ENCODE measurements at regions not wholly inside any gene's neighbourhood (a gene's known extent, or its start where the extent isn't known, plus 50 kb on each side); places are given as distances from the start of the nearest gene placed in this dataset.

DNA sequence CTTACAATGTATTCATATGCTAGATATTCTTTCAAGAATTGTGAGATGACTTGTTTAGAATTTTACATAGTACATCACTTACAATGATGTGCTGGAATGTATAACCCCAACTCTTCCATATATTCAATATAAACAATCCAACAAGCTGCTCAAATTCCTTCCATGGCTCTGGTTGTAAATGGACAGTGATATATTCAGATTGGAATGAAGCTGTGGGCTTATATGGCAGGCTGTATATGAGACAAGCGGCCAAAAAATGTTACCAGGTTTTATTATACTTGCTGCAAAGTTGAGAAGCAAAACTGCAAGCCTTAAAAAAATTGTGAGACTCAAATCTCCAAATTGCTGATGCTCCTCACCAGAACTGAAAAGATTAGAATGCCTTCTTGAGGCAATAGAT is 83.6 kb upstream of the KLF12 start:
- TF ChIP-seq ZNF23 (CRISPR knock-in tag; IDR thresholded peaks at IDR 0.05) (no peak), ZNF699 (CRISPR knock-in tag; IDR thresholded peaks at IDR 0.05; ENCODE audit: insufficient replicate concordance) (no peak), LEF1 (IDR thresholded peaks at IDR 0.05) (no peak), XRCC3 (IDR thresholded peaks at IDR 0.05) (no peak), SMARCB1 (IDR thresholded peaks at IDR 0.05; ENCODE audit: insufficient read length, low read depth) (no peak), HDGF (IDR thresholded peaks at IDR 0.05) (no peak), PTTG1 (tag; IDR thresholded peaks at IDR 0.05; ENCODE audit: low read depth) (no peak), ZNF121 (CRISPR knock-in tag; conservative IDR thresholded peaks at IDR 0.05) (no peak), ZNF57 (CRISPR knock-in tag; IDR thresholded peaks at IDR 0.05) (no peak), ZNF436 (CRISPR knock-in tag; IDR thresholded peaks at IDR 0.05) (no peak), SRSF7 (optimal IDR thresholded peaks at IDR 0.05; ENCODE audit: low read depth, low read length) (no peak), ERF (CRISPR knock-in tag; IDR thresholded peaks at IDR 0.05) (no peak), TAF9B (IDR thresholded peaks at IDR 0.05; ENCODE audit: partially characterized antibody) (no peak), ZKSCAN3 (CRISPR knock-in tag; IDR thresholded peaks at IDR 0.05) (no peak), TCFL5 (CRISPR knock-in tag; conservative IDR thresholded peaks at IDR 0.05) (no peak)
- TF ChIP-seq, protein P1, sequence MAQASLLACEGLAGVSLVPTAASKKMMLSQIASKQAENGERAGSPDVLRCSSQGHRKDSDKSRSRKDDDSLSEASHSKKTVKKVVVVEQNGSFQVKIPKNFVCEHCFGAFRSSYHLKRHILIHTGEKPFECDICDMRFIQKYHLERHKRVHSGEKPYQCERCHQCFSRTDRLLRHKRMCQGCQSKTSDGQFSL (CRISPR knock-in tag; IDR thresholded peaks at IDR 0.05), result no peak
- TF ChIP-seq, protein P1 (tag; IDR thresholded peaks at IDR 0.05), result no peak
- TF ChIP-seq, protein P2, sequence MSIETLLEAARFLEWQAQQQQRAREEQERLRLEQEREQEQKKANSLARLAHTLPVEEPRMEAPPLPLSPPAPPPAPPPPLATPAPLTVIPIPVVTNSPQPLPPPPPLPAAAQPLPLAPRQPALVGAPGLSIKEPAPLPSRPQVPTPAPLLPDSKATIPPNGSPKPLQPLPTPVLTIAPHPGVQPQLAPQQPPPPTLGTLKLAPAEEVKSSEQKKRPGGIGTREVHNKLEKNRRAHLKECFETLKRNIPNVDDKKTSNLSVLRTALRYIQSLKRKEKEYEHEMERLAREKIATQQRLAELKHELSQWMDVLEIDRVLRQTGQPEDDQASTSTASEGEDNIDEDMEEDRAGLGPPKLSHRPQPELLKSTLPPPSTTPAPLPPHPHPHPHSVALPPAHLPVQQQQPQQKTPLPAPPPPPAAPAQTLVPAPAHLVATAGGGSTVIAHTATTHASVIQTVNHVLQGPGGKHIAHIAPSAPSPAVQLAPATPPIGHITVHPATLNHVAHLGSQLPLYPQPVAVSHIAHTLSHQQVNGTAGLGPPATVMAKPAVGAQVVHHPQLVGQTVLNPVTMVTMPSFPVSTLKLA (conservative IDR thresholded peaks at IDR 0.05), result no peak
- TF ChIP-seq, protein P3, sequence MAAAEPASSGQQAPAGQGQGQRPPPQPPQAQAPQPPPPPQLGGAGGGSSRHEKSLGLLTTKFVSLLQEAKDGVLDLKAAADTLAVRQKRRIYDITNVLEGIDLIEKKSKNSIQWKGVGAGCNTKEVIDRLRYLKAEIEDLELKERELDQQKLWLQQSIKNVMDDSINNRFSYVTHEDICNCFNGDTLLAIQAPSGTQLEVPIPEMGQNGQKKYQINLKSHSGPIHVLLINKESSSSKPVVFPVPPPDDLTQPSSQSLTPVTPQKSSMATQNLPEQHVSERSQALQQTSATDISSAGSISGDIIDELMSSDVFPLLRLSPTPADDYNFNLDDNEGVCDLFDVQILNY (CRISPR knock-in tag; IDR thresholded peaks at IDR 0.05), result no peak
- TF ChIP-seq, protein P4, sequence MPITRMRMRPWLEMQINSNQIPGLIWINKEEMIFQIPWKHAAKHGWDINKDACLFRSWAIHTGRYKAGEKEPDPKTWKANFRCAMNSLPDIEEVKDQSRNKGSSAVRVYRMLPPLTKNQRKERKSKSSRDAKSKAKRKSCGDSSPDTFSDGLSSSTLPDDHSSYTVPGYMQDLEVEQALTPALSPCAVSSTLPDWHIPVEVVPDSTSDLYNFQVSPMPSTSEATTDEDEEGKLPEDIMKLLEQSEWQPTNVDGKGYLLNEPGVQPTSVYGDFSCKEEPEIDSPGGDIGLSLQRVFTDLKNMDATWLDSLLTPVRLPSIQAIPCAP (CRISPR knock-in tag; IDR thresholded peaks at IDR 0.05; ENCODE audit: borderline replicate concordance), result no peak
- in situ Hi-C loops (cut with MboI), result no loop called here
- no peaks in the 10 kb centered on the region for H3K9me1 ChIP-seq (ENCODE audit: control insufficient read depth, insufficient read depth, low read length)
- no peaks in the 10 kb centered on the region for H3K27me3 ChIP-seq (ENCODE audit: control insufficient read depth in 2 of 2, insufficient read depth in 2 of 2, low read length in 2 of 2)
- no peaks in the 10 kb centered on the region for H4K20me1 ChIP-seq (replicated peaks; ENCODE audit: control insufficient read depth, insufficient read depth, low read length)
- ATAC-seq, result no peak
- ChIA-PET POLR2A (no interaction called here), CTCF (ENCODE audit: low intra/inter-chr PET ratio) (no interaction called here)
- no peak overlapping the region for H3K9ac ChIP-seq (ENCODE audit: insufficient read depth in 1 of 2, low read depth in 2 of 2, low read length in 2 of 2)
- no peaks in the 10 kb centered on the region for H3K4me1 ChIP-seq (replicated peaks in 1 of 2; ENCODE audit: control insufficient read depth in 2 of 2, insufficient read depth in 2 of 2, low read length in 2 of 2)
- H3K4me2 ChIP-seq (ENCODE audit: insufficient read depth, low read length), result no peak overlapping the region
- BruUV-seq (replicated peaks), result no TSS peak
- no peaks in the 10 kb centered on the region for H3K79me2 ChIP-seq (ENCODE audit: control insufficient read depth, insufficient read depth, low read length)
- no peak for DNase-seq (ENCODE audit: extremely low read depth in 1 of 4, low spot score in 3 of 4)
- intact Hi-C loops (cut with micrococcal nuclease), result no loop called here
- H3K9me3 ChIP-seq (replicated peaks; ENCODE audit: control insufficient read depth, insufficient read depth, low read depth, low read length), result no peaks in the 10 kb centered on the region
- H3K27ac ChIP-seq (ENCODE audit: extremely low read depth, low read depth, low read length), result no peak overlapping the region
- WGBS (ENCODE audit: insufficient coverage, low coverage, missing lambda C conversion rate), result no CpG with 5 or more reads among the region's 1 CpG
- H2AFZ ChIP-seq (ENCODE audit: low read depth, low read length), result no peak overlapping the region
- no peak for FAIRE-seq
- H3K4me3 ChIP-seq, result no peak overlapping the region
- no peaks in the 10 kb centered on the region for H3K36me3 ChIP-seq (ENCODE audit: control insufficient read depth, insufficient read depth, low read length)

Data from K562 (cell line).